IPS DF 19.7 (cell line): ENCODE measurements at regions not wholly inside any gene's neighbourhood (a gene's known extent, or its start where the extent isn't known, plus 50 kb on each side); places are given as distances from the start of the nearest gene placed in this dataset.

ENCODE experiments used
- DNase-seq: peaks from one replicate; pipeline ENCODE4 v3.0.0-alpha.2; 2013; ENCODE audit warnings: low read depth, low spot score

GRCh38 chr4:54543088-54543795 lies 114.5 kb upstream of the KIT start:
- DNase-seq: no peak

- no peak for DNase-seq
Observed at GRCh38 chr4:54545663-54546424, 111.9 kb upstream of the KIT start.

- no peak for DNase-seq
Observed at GRCh38 chr4:54547299-54548097, 110.3 kb upstream of the KIT start.

GRCh38 chr4:54548098-54548620 lies 109.6 kb upstream of the KIT start:
- no peak for DNase-seq

GRCh38 chr4:54548831-54549460 lies 108.8 kb upstream of the KIT start:
- DNase-seq: no peak

- DNase-seq: no peak
Observed at GRCh38 chr4:54550395-54551171, 107.2 kb upstream of the KIT start.

GRCh38 chr4:54553001-54553400 lies 104.8 kb upstream of the KIT start:
- DNase-seq: no peak

GRCh38 chr4:54554339-54554990 lies 103.3 kb upstream of the KIT start:
- no peak for DNase-seq

- no peak for DNase-seq
Observed at GRCh38 chr4:54556051-54556450, 101.7 kb upstream of the KIT start.

GRCh38 chr4:54556587-54556986 lies 101.2 kb upstream of the KIT start:
- no peak for DNase-seq

GRCh38 chr4:54558889-54559677 lies 98.7 kb upstream of the KIT start:
- no peak for DNase-seq

- no peak for DNase-seq
Observed at GRCh38 chr4:54560513-54560912, 97.2 kb upstream of the KIT start.

- no peak for DNase-seq
Observed at GRCh38 chr4:54561940-54562339, 95.8 kb upstream of the KIT start.

GRCh38 chr4:54566608-54567007 lies 91.1 kb upstream of the KIT start:
- DNase-seq: no peak

GRCh38 chr4:54567327-54567726 lies 90.4 kb upstream of the KIT start:
- DNase-seq: no peak

GRCh38 chr4:54568184-54568583 lies 89.6 kb upstream of the KIT start:
- no peak for DNase-seq

GRCh38 chr4:54570822-54571221 lies 86.9 kb upstream of the KIT start:
- DNase-seq: no peak

GRCh38 chr4:54571293-54572151 lies 86.2 kb upstream of the KIT start:
- no peak for DNase-seq

GRCh38 chr4:54572152-54572542 lies 85.6 kb upstream of the KIT start:
- no peak for DNase-seq
